GM18517 (cell line): ENCODE measurements at regions not wholly inside any gene's neighbourhood (a gene's known extent, or its start where the extent isn't known, plus 50 kb on each side); places are given as distances from the start of the nearest gene placed in this dataset.
"Not testable (repeated sequence)": the region's sequence is repeated elsewhere in the genome, so short reads cannot be mapped to it uniquely, and the experiment has no call there.

Experiments used
- ATAC-seq: cut with Tn5 transposase; IDR thresholded peaks from one replicate; pipeline ENCODE4 v1.9.1; 2021; ENCODE audit warnings: mild to moderate bottlenecking, moderate library complexity; ENCODE audit not compliant: unreplicated experiment

DNA sequence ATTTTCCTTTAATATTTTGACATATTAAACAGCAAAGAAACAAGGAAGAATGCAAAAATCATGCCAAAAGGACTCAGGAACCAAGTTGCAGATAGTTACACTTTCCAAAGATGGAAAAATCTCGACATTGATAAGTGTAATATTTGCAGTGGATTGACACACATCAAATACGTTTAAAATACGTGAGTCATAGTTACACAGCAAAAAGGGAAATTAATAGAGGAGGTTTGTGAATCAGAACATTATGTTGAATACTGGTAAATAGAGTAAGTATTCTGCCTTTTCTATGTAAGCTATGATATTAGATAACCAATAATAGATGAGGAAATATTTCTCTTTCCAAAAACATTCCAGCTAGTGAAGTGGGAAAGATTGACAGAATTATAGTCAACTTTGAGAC is 1761.3 kb upstream of the IGFBP7 start:
- no peak for ATAC-seq

GRCh38 chr4:58849026-58849425 is 1738.8 kb upstream of the IGFBP7 start:
- ATAC-seq, result no peak

- ATAC-seq, result no peak
These were observed 1733.3 kb upstream of the IGFBP7 start for GRCh38 chr4:58843455-58843854.

DNA sequence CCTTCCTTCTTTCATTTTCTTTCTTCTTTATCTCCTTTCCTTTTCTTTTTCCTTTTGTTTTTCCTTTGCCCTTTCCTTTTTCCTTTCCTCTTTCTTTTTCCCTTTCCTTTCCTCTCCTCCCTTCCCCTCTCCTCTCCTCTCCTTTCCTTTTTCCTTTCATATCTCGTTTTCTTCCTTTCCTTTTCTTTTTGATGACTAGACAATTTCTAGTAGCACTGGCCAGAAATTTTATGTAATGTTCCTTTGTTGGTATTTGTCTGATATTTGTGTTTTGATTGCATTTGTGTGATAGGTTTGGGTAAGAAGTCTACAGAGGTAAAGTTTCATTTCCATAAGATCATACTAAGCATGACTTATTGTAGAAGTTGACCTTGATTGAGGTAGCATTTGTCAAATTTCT is 1722.9 kb upstream of the IGFBP7 start:
- ATAC-seq, result no peak

DNA sequence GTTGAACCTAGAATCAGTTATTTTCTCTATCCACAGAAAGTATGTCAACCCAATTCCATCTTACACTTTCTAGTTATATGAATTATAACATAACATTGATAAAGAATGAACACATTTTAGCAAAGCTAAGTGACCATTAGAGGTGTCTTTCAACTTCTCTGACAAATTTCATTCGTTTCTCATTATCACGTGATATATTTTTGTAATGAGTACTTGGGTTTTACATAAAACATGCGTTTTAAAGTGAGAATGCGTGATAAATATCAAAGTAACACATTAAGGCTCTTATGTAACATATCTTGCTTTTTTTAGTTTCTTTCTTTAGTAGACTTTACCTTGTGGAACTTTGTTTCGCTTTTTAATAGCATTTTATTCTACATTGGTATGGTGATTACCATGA is 1715.1 kb upstream of the IGFBP7 start:
- ATAC-seq, result no peak

- not testable (repeated sequence) for ATAC-seq
These were observed 1708.4 kb upstream of the IGFBP7 start for GRCh38 chr4:58818560-58818959.

GRCh38 chr4:58809948-58810347 is 1699.8 kb upstream of the IGFBP7 start:
- ATAC-seq, result no peak

DNA sequence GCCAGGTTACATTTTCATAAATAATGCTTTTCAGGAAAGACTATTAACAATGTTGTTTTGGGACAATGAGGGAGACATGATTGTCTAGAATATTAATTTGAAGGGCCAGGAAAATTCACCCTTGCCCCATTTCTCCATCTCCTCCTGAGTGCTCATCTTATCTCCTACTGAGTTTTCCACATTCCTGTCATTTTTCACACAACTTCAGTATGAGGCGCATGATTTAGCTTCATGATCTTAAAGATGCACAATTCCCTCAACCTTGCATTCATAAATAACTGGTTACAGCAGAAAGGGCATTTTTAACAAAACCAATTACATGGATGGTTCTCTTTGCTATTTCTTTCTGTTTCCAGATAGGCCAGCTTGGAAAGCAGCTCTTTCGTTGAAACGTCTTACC is 1699.2 kb upstream of the IGFBP7 start:
- no peak for ATAC-seq

DNA sequence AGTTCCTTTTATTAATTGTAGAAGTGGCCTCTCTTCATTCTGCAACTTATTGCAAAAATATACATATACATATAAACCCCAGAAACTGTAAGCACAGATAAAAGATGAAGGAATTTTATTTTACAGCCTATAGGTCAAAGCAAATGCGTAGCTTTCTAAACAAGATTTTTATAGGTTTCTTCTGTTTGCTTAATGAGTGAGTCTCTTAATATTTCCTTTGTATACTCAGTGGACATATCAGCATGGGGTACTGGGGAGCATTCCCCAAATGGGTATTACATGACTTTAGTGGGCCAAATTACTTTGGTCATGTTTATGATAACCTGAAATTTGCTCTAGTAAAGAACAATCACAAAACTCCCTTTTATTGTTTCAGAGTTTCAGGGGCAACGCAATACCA is 1698.6 kb upstream of the IGFBP7 start:
- ATAC-seq, result no peak

DNA sequence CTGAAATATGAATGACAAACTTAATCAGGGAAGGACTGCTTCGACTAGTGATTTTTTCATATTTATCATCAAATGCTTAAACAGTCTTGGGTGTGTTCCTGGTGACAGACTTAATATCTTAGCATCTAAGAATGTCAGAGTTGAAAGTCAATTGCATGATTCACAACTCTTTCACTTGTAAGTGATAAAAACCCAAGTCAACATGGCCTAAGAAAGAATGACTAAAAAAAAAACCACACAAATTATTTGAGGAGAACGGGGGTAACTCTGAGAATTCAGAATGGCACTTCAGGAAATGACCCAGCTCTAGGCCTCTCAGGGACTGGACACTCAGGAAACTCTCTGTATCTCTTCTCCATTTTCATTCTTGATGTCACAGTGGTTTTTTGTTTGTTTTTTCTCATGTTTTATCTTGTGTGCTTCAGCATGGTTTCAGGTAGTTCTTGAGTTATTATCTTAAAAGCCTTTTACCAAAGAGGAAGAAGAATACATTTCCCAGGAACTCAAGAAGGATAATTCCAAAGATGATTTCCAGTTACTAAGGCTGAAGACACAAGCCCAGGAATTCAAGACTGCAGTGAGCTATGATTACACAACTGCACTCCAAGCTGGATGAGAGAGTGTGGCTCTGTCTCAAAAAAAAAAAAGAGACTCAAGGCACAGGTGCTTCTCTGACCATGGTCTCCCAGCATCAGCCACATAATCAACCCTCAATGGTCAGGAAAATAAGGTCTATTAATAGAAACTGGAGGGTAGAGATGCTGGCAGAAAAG is 1697.8 kb upstream of the IGFBP7 start:
- no peak for ATAC-seq

- ATAC-seq, result no peak
These were observed 1666.4 kb upstream of the IGFBP7 start for GRCh38 chr4:58776627-58777026.

DNA sequence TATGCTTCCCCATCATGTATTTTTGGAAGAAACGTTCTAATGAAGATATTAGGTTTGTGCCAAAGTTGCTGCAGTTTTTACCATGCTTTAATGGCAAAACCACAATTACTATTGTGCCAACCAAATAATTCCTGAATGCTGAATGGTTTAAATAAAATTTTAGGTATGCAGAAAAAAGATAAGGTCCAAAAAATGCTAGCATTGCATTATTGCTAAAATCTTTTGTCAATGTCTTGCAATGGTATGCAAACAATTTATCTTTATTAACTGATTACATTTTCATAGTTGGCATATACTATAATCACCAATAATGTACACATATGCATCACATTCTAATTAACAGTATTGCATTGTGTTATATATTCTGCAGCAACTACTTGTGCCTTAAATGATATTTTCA is 1657.4 kb upstream of the IGFBP7 start:
- no peak for ATAC-seq

DNA sequence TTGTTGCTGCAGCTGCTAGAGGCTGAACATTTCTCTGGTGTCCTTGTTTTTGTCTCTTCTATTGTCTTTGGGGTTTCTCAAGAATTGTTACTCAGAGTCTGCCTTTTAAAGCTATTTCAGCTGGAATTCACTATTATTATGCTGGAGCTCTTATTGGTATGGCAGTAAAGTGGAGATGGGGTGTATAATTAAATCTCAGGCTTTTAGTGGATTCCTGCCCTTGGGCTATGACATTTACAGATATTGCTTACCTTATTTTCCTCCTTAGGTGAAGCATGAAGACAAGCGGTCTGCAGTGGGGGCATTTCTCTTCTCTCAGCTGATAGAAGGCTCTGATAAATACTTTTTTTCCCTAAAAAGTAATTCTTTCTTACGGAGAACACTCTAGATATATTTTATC is 1656.6 kb upstream of the IGFBP7 start:
- ATAC-seq, result no peak

DNA sequence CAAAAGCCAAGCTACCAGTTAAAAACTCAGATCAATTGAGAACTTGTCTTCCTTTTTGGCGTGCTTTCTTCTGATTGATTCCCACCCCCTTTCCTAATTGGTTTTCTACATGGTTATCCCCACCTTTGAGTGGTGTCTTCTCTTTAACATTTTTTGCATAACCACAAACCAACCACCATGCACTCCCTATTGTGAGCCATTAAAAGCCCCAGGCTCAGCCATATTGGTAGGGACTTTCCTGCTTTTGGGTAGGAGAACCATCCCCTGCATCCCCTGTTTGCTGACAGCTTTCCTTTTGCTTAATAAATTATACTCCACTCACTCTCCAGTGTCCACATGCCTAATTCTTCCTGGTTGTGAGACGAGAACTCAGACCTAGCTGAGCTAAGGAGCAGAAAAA is 1651.4 kb upstream of the IGFBP7 start:
- no peak for ATAC-seq

DNA sequence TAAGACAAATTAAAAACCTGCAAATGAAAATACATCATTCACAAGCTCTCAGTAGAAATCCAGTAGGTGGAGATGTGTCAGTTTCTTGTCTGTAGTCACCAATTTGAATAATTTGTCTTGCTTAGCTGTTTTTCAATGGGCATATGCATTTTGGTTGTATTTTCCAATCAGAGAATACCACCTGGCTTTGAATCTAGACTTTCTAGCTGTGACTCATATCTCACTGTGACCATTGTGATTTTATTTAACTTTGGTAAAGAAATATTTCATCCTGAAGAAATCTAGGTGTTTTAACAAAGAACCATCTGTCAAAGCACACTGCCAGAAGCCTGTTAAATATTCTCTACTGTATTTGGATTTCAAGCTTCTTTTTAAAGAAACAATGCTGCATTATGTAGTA is 1650.6 kb upstream of the IGFBP7 start:
- no peak for ATAC-seq

DNA sequence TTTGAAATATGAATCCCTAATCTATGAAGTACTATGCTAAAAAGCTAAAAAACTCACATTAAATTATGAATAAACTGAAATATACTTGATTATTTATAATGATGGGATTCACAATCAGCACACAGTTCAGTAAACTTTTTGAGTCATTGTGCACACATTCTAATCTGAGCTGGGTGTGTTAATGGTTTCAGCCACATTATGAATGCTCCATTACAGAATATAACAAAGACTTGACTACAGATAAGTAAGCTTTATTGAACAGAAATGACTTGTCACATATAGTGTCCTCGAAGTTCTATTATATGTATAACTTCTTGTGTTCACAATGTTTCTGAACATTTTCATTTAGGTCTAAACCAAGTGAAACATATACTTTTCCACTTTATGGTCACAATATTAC is 1649.9 kb upstream of the IGFBP7 start:
- no peak for ATAC-seq

GRCh38 chr4:58749206-58749605 is 1639.0 kb upstream of the IGFBP7 start:
- ATAC-seq, result no peak

- ATAC-seq, result no peak
These were observed 1630.7 kb upstream of the IGFBP7 start for GRCh38 chr4:58740897-58741296.

- no peak for ATAC-seq
These were observed 1629.1 kb upstream of the IGFBP7 start for GRCh38 chr4:58739275-58739674.

DNA sequence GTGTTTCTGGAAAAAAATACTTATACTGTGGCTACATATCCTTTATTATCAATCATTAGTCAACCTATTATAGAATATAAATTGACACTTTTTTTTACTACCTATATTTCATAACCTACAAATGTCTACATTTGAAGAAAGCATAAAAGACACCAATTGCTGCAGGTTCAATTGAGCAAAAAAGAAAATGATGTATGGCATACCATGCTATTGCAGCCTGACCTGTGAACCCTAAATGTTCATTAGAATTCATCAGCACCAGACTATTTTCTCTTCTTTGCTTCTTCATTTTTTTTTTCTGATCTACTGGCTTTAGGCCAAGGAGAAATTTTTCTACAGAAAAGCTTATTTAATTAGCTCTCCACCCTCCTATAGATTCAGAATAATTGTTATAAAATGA is 1628.2 kb upstream of the IGFBP7 start:
- no peak for ATAC-seq

- ATAC-seq, result no peak
These were observed 1624.0 kb upstream of the IGFBP7 start for GRCh38 chr4:58734030-58734674.

GRCh38 chr4:58732973-58733372 is 1622.8 kb upstream of the IGFBP7 start:
- ATAC-seq, result no peak

DNA sequence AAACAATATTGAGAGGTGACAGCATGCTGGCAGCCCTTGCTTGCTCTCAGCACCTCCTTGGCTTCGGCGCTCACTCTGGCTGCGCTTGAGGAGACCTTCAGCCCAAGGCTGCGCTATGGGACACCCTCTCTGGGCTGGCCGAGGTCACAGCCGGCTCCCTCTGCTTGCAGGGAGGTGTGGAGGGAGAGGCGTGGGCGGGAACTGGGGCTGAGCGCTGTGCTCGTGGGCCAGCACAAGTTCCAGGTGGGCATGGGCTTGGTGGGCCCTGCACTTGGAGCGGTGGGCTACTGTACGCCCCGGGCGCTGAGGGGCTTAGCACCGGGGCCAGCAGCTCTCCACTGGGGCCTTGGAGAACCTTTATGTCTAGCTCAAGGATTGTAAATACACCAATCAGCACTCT is 1613.8 kb upstream of the IGFBP7 start:
- ATAC-seq, result no peak
